Adrenal gland (tissue), 5 donors: ENCODE measurements at regions not wholly inside any gene's neighbourhood (a gene's known extent, or its start where the extent isn't known, plus 50 kb on each side); places are given as distances from the start of the nearest gene placed in this dataset.

Experiments
- CTCF ChIP-seq, 6 experiments: fragments of 450-650 bp in 4 of 6; fragments of 200-600 bp in 2 of 6; sonication (generic) in 1 of 6; IDR thresholded peaks; 1 replicate in 5 of 6; 2 replicates in 1 of 6; pipeline versions ENCODE4 v1.5.1 to v1.8.0; 2016 to 2021; ENCODE audit warnings: antibody characterized with exemption in 6 of 6, mild to moderate bottlenecking in 2 of 6, moderate library complexity in 1 of 6
- POLR2A ChIP-seq, 2 donors: fragments of 450-650 bp; IDR thresholded peaks; one replicate each; pipeline ENCODE4 v1.6.1; 2017; ENCODE audit warnings: antibody characterized with exemption in 2 of 2, mild to moderate bottlenecking in 2 of 2, moderate library complexity in 1 of 2
- donor health status: DM: no; HTN: no; CAD: no.

GRCh38 chr6:166861304-166861703 is 95.0 kb downstream of the RNASET2 start:
- TF ChIP-seq CTCF (IDR thresholded peaks at IDR 0.05) (no peak), POLR2A (IDR thresholded peaks at IDR 0.05) (no peak)
